HCT116 (cell line): ENCODE measurements at regions not wholly inside any gene's neighbourhood (a gene's known extent, or its start where the extent isn't known, plus 50 kb on each side); places are given as distances from the start of the nearest gene placed in this dataset.

ENCODE experiments used
- CTCF ChIP-seq, 3 experiments: fragments of 200-600 bp in 1 of 3; sonication (generic) in 1 of 3; IDR thresholded peaks in 2 of 3; conservative IDR thresholded peaks in 1 of 3; 2 replicates each; pipeline ENCODE4 v1.5.1; 2012 to 2017; ENCODE audit warnings: low read depth in 2 of 3, low read length in 2 of 3, antibody characterized with exemption in 1 of 3, borderline replicate concordance in 1 of 3, control low read depth in 1 of 3, mild to moderate bottlenecking in 1 of 3, mixed read lengths in 1 of 3, mixed run types in 1 of 3, moderate library complexity in 1 of 3; ENCODE audit not compliant: insufficient read depth in 1 of 3
- EGR1 ChIP-seq: IDR thresholded peaks from 2 replicates; pipeline ENCODE4 v1.6.1; 2012; ENCODE audit warnings: low read depth
- POLR2A ChIP-seq: IDR thresholded peaks from 2 replicates; pipeline ENCODE4 v1.7.0; 2011; ENCODE audit warnings: borderline replicate concordance; ENCODE audit not compliant: insufficient read depth, insufficient read length; ENCODE audit errors: extremely low read depth
- REST ChIP-seq: IDR thresholded peaks from 2 replicates; pipeline ENCODE4 v1.6.1; 2012; ENCODE audit warnings: low read depth

DNA sequence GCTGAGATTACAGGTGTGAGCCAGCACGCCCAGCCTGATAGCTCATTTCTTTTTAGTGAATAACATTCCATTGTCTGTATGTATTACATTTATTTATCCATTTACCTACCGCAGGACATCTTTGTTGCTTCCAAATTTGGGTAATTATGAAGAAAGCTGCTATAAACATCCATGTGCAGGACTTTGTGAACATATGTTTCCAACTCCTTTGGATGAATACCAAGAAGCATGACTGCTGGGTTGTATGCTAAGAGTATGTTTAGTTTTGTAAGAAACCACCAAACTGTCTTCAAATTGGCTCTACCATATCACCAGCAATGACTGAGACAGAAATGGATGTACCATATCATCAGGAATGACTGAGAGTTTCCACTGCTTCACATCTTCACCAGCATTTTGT lies 200.2 kb upstream of the TMEM196 start:
- no peak for TF ChIP-seq CTCF (IDR thresholded peaks at IDR 0.05 in 2 of 3, conservative IDR thresholded peaks at IDR 0.05 in 1 of 3; ENCODE audit: borderline replicate concordance in 1 of 3, insufficient read depth in 1 of 3, low read depth in 2 of 3, low read length in 2 of 3)
- TF ChIP-seq POLR2A, result no peak
- no peak for TF ChIP-seq EGR1
- TF ChIP-seq REST, result no peak
